Inflammatory macrophage treated with lipopolysaccharide for 4 hours (primary cell): ENCODE measurements at regions not wholly inside any gene's neighbourhood (a gene's known extent, or its start where the extent isn't known, plus 50 kb on each side); places are given as distances from the start of the nearest gene placed in this dataset.
"Not testable (repeated sequence)": the region's sequence is repeated elsewhere in the genome, so short reads cannot be mapped to it uniquely, and the experiment has no call there.

ENCODE experiments used
- DNase-seq: peaks from one replicate; pipeline ENCODE4 v3.0.0-alpha.2; 2020

- no peak for DNase-seq
Measured at GRCh38 chr9:90741036-90741435, 60.6 kb upstream of the SYK start.

GRCh38 chr9:90737742-90738141 is 63.9 kb upstream of the SYK start:
- no peak for DNase-seq

- no peak for DNase-seq
Measured at GRCh38 chr9:90735952-90736351, 65.7 kb upstream of the SYK start.

- no peak for DNase-seq
Measured at GRCh38 chr9:90734631-90735030, 67.0 kb upstream of the SYK start.

- no peak for DNase-seq
Measured at GRCh38 chr9:90729351-90729750, 72.3 kb upstream of the SYK start.

GRCh38 chr9:90727488-90727887 is 74.1 kb upstream of the SYK start:
- no peak for DNase-seq

- DNase-seq: no peak
Measured at GRCh38 chr9:90726215-90726614, 75.4 kb upstream of the SYK start.

- no peak for DNase-seq
Measured at GRCh38 chr9:90724880-90725279, 76.7 kb upstream of the SYK start.

- DNase-seq: no peak
Measured at GRCh38 chr9:90724112-90724511, 77.5 kb upstream of the SYK start.

GRCh38 chr9:90722071-90722470 is 79.4 kb upstream of the DIRAS2 start:
- no peak for DNase-seq

- no peak for DNase-seq
Measured at GRCh38 chr9:90720621-90721265, 78.1 kb upstream of the DIRAS2 start.

GRCh38 chr9:90706230-90706629 is 63.6 kb upstream of the DIRAS2 start:
- DNase-seq: no peak

GRCh38 chr9:90702441-90702955 is 59.9 kb upstream of the DIRAS2 start:
- peak; percentile 65 for DNase-seq

- peak; percentile 74 for DNase-seq
Measured at GRCh38 chr9:90698871-90699440, 56.3 kb upstream of the DIRAS2 start.

- peak; percentile 45 for DNase-seq
Measured at GRCh38 chr9:90697808-90698207, 55.2 kb upstream of the DIRAS2 start.

GRCh38 chr9:90694187-90694586 is 51.6 kb upstream of the DIRAS2 start:
- DNase-seq: not testable (repeated sequence)
